ENCODE measurements at regions not wholly inside any gene's neighbourhood (a gene's known extent, or its start where the extent isn't known, plus 50 kb on each side); places are given as distances from the start of the nearest gene placed in this dataset.

GRCh38 chr9:31104249-31104648 lies 1280.2 kb upstream of the ACO1 start:
- TF ChIP-seq HDAC2 (IDR thresholded peaks at IDR 0.05) (no peak), CTCF (IDR thresholded peaks at IDR 0.05 in 2 of 3, conservative IDR thresholded peaks at IDR 0.05 in 1 of 3; ENCODE audit: insufficient read depth in 2 of 3, low read depth in 1 of 3, low read length in 3 of 3) (no peak), TSC22D4 (tag; IDR thresholded peaks at IDR 0.05) (no peak), EP300 (IDR thresholded peaks at IDR 0.05; ENCODE audit: low read length) (no peak), NFIC (IDR thresholded peaks at IDR 0.05) (no peak), ZNF174 (CRISPR knock-in tag; IDR thresholded peaks at IDR 0.05) (no peak), ZNF668 (CRISPR knock-in tag; IDR thresholded peaks at IDR 0.05) (no peak), CEBPZ (IDR thresholded peaks at IDR 0.05; ENCODE audit: borderline replicate concordance, low read depth, low read length) (no peak), POLR2A (conservative IDR thresholded peaks at IDR 0.05) (no peak), USF2 (CRISPR knock-in tag; IDR thresholded peaks at IDR 0.05) (no peak), TARDBP (IDR thresholded peaks at IDR 0.05) (no peak), FOXP4 (CRISPR knock-in tag; IDR thresholded peaks at IDR 0.05; ENCODE audit: borderline replicate concordance) (no peak)

All from K562 (cell line).